Smooth muscle cell (in vitro differentiated cells): ENCODE measurements at regions not wholly inside any gene's neighbourhood (a gene's known extent, or its start where the extent isn't known, plus 50 kb on each side); places are given as distances from the start of the nearest gene placed in this dataset.

Experiments used
- DNase-seq: peaks from one replicate; lab custom pipeline; 2025; ENCODE audit not compliant: unreplicated experiment; lab: John Stamatoyannopoulos, UW
- H2AFZ ChIP-seq: fragments of 200-600 bp; sonication (generic); 2 replicates; pipeline ENCODE4 v1.6.0; 2016; ENCODE audit warnings: antibody characterized with exemption, low read depth, mild to moderate bottlenecking
- H3F3A ChIP-seq: fragments of 200-600 bp; sonication (generic); 2 replicates; pipeline ENCODE4 v1.6.0; 2017; ENCODE audit warnings: antibody characterized with exemption, low read depth
- H3K27ac ChIP-seq: fragments of 200-600 bp; sonication (generic); 2 replicates; pipeline ENCODE4 v1.5.1; 2016; ENCODE audit warnings: low read depth, mild to moderate bottlenecking
- H3K27me3 ChIP-seq: fragments of 200-600 bp; sonication (generic); 2 replicates; pipeline ENCODE4 v1.6.1; 2016; ENCODE audit warnings: low read depth, mild to moderate bottlenecking
- H3K36me3 ChIP-seq: fragments of 200-600 bp; sonication (generic); 2 replicates; pipeline ENCODE4 v1.5.1; 2016; ENCODE audit warnings: low read depth
- H3K4me1 ChIP-seq: fragments of 200-600 bp; sonication (generic); 2 replicates; pipeline ENCODE4 v1.5.1; 2016; ENCODE audit warnings: low read depth
- H3K4me2 ChIP-seq: fragments of 200-600 bp; sonication (generic); 2 replicates; pipeline ENCODE4 v1.6.0; 2016; ENCODE audit warnings: mild to moderate bottlenecking
- H3K4me3 ChIP-seq: fragments of 200-600 bp; sonication (generic); 2 replicates; pipeline ENCODE4 v1.5.1; 2016; ENCODE audit warnings: mild to moderate bottlenecking
- H3K79me2 ChIP-seq: fragments of 200-600 bp; sonication (generic); 2 replicates; pipeline ENCODE4 v1.6.0; 2016; ENCODE audit warnings: low read depth, mild to moderate bottlenecking
- H3K9ac ChIP-seq: fragments of 200-600 bp; sonication (generic); 2 replicates; pipeline ENCODE4 v1.6.0; 2016; ENCODE audit warnings: low read depth
- H3K9me3 ChIP-seq: fragments of 200-600 bp; sonication (generic); replicated peaks from 2 replicates; pipeline ENCODE4 v1.5.1; 2016; ENCODE audit warnings: low read depth
- H4K20me1 ChIP-seq: fragments of 200-600 bp; sonication (generic); 2 replicates; pipeline ENCODE4 v1.6.0; 2016; ENCODE audit warnings: low read depth
- WGBS: methylation state at CpG from one replicate; pipeline ENCODE4 v1.1.7; 2016; ENCODE audit warnings: low lambda C conversion rate; 5-methylcytosine and 5-hydroxymethylcytosine counted together
- TF ChIP-seq, protein P1 (sequence below): fragments of 200-600 bp; sonication (generic); IDR thresholded peaks from 2 replicates; pipeline ENCODE4 v1.5.1; 2017; ENCODE audit warnings: borderline replicate concordance, mild to moderate bottlenecking, antibody characterized with exemption; ENCODE audit not compliant: insufficient read depth, poor library complexity, severe bottlenecking

DNA sequence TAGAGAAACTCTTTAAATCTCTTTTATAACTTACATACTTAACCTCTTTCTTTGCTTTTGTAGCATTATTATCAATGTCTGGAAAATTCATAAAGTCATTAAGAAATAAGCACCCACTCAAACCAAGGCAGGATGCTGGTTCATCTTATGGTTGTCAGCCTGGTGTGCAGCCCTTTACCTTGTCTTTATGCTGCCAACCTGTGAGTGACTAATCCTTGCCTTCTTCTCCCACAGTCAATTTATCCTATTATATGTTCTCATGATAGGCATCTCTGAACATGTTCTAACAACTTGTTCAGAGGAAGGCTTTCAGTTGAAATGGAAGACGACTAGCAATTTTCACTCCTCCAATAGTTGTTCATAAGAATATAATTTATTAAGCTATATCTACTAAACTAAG, 186.9 kb upstream of the CAND1 start:
- H3K9ac ChIP-seq = no peak overlapping the region
- H4K20me1 ChIP-seq = no peaks in the 10 kb centered on the region
- no peak overlapping the region for H3K4me3 ChIP-seq
- no peak overlapping the region for H2AFZ ChIP-seq
- H3K4me2 ChIP-seq = no peak overlapping the region
- DNase-seq = no peak
- no peaks in the 10 kb centered on the region for H3K79me2 ChIP-seq
- H3F3A ChIP-seq = no peaks in the 10 kb centered on the region
- H3K36me3 ChIP-seq = no peaks in the 10 kb centered on the region
- H3K9me3 ChIP-seq = no peaks in the 10 kb centered on the region
- H3K4me1 ChIP-seq = peaks cover 9% of the 10 kb centered on the region
- TF ChIP-seq, protein P1, sequence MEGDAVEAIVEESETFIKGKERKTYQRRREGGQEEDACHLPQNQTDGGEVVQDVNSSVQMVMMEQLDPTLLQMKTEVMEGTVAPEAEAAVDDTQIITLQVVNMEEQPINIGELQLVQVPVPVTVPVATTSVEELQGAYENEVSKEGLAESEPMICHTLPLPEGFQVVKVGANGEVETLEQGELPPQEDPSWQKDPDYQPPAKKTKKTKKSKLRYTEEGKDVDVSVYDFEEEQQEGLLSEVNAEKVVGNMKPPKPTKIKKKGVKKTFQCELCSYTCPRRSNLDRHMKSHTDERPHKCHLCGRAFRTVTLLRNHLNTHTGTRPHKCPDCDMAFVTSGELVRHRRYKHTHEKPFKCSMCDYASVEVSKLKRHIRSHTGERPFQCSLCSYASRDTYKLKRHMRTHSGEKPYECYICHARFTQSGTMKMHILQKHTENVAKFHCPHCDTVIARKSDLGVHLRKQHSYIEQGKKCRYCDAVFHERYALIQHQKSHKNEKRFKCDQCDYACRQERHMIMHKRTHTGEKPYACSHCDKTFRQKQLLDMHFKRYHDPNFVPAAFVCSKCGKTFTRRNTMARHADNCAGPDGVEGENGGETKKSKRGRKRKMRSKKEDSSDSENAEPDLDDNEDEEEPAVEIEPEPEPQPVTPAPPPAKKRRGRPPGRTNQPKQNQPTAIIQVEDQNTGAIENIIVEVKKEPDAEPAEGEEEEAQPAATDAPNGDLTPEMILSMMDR = no peak
- H3K27me3 ChIP-seq = peaks cover 24% of the 10 kb centered on the region
- no peak overlapping the region for H3K27ac ChIP-seq
- 0% methylated on average over 1 of the region's 1 CpG for WGBS

GRCh38 chr12:67085699-67086098, 183.5 kb upstream of the CAND1 start:
- no peaks in the 10 kb centered on the region for H3K4me1 ChIP-seq
- peaks cover 21% of the 10 kb centered on the region for H3K27me3 ChIP-seq
- H3K4me2 ChIP-seq = no peak overlapping the region
- DNase-seq = no peak
- no peaks in the 10 kb centered on the region for H4K20me1 ChIP-seq
- H3K9me3 ChIP-seq = no peaks in the 10 kb centered on the region
- H2AFZ ChIP-seq = no peak overlapping the region
- H3F3A ChIP-seq = no peaks in the 10 kb centered on the region
- H3K36me3 ChIP-seq = no peaks in the 10 kb centered on the region
- no peak overlapping the region for H3K4me3 ChIP-seq
- 85% methylated on average over 2 of the region's 2 CpGs for WGBS
- no peak overlapping the region for H3K9ac ChIP-seq
- TF ChIP-seq, protein P1 = no peak
- H3K79me2 ChIP-seq = no peaks in the 10 kb centered on the region
- H3K27ac ChIP-seq = no peak overlapping the region

- no peaks in the 10 kb centered on the region for H3K4me1 ChIP-seq
- H3K27ac ChIP-seq = no peak overlapping the region
- H4K20me1 ChIP-seq = no peaks in the 10 kb centered on the region
- peaks cover 21% of the 10 kb centered on the region for H3K27me3 ChIP-seq
- H3K79me2 ChIP-seq = no peaks in the 10 kb centered on the region
- TF ChIP-seq, protein P1 = no peak
- DNase-seq = no peak
- 99% methylated on average over 2 of the region's 2 CpGs for WGBS
- no peak overlapping the region for H2AFZ ChIP-seq
- H3F3A ChIP-seq = no peaks in the 10 kb centered on the region
- no peaks in the 10 kb centered on the region for H3K9me3 ChIP-seq
- no peak overlapping the region for H3K4me2 ChIP-seq
- no peak overlapping the region for H3K4me3 ChIP-seq
- no peaks in the 10 kb centered on the region for H3K36me3 ChIP-seq
- no peak overlapping the region for H3K9ac ChIP-seq
Measured at GRCh38 chr12:67086116-67086515, 183.0 kb upstream of the CAND1 start.

DNA sequence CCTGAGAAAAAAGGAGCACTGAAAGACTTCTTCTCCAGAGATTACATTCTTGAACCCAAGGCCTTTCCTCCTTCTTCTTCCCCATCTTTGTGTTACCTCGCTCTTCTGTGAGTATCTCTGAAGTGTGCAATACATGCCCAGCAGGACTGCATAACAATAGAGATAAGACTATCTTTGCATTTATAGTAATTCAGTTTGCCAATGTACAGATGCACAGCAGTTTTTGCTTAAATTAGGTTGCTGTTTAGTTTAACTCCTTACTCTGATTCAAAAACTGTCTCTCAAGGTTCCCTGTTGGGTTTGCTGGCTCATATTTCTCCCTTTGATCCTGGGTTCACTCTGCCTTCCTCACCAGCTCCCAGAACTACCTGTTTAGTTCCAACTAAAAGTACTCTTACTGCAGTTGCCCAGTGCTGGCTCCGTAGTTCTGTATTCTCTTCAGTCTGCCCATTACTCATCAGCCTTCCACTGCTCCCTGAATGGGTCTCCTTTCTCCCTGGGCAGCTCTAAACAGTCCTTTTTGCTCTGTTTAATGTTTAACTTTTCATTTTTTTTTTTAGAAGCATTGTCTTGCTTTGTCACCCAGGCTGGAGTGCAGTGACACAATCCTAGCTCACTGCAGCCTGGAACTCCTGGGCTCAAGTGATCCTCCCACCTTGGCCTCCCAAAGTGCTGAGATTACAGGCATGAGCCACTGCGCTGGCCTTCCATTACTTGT, 180.6 kb upstream of the CAND1 start:
- no peaks in the 10 kb centered on the region for H3K79me2 ChIP-seq
- no peaks in the 10 kb centered on the region for H3F3A ChIP-seq
- H4K20me1 ChIP-seq = no peaks in the 10 kb centered on the region
- H2AFZ ChIP-seq = no peak overlapping the region
- no peak overlapping the region for H3K4me2 ChIP-seq
- H3K9me3 ChIP-seq = no peaks in the 10 kb centered on the region
- H3K4me1 ChIP-seq = no peaks in the 10 kb centered on the region
- no peak overlapping the region for H3K27ac ChIP-seq
- peaks cover 14% of the 10 kb centered on the region for H3K27me3 ChIP-seq
- no peaks in the 10 kb centered on the region for H3K36me3 ChIP-seq
- no peak overlapping the region for H3K4me3 ChIP-seq
- no peak overlapping the region for H3K9ac ChIP-seq
- TF ChIP-seq, protein P1 = no peak
- WGBS = 87% methylated on average over 3 of the region's 3 CpGs
- no peak for DNase-seq
